Peyer's patch (tissue), 4 donors: ENCODE measurements at regions not wholly inside any gene's neighbourhood (a gene's known extent, or its start where the extent isn't known, plus 50 kb on each side); places are given as distances from the start of the nearest gene placed in this dataset.

Experiments
- POLR2A ChIP-seq, 2 donors: fragments of 450-650 bp; IDR thresholded peaks; one replicate each; pipeline ENCODE4 v1.5.1; 2017; ENCODE audit warnings: antibody characterized with exemption in 2 of 2, mild to moderate bottlenecking in 2 of 2, moderate library complexity in 2 of 2
- TF ChIP-seq, protein P1 (sequence below), 6 experiments: fragments of 450-650 bp in 4 of 6; fragments of 200-600 bp in 2 of 6; sonication (generic) in 1 of 6; IDR thresholded peaks; one replicate each; pipeline ENCODE4 v1.5.1; 2017 to 2019; ENCODE audit warnings: antibody characterized with exemption in 6 of 6, mild to moderate bottlenecking in 3 of 6, moderate library complexity in 1 of 6

DNA sequence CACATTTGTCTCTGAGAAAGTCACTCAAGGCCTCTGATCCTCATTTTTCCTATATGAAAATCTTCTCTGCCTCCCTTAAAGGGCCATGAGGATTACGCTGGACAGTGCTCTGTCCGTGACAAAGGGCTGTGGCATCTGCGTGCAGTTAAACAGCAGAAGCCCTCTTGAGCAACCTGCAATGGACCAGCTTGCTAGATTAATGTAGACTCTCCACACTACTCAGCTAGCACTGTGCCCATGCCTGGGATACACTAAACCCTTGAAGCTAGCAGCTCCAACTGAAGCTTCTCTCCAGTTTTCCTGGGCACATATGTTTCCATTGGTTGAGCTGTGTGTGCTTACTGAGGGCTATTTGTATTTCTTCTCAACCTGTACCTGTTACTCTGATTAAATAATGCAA lies 303.8 kb downstream of the RPLP1 start:
- TF ChIP-seq, protein P1, sequence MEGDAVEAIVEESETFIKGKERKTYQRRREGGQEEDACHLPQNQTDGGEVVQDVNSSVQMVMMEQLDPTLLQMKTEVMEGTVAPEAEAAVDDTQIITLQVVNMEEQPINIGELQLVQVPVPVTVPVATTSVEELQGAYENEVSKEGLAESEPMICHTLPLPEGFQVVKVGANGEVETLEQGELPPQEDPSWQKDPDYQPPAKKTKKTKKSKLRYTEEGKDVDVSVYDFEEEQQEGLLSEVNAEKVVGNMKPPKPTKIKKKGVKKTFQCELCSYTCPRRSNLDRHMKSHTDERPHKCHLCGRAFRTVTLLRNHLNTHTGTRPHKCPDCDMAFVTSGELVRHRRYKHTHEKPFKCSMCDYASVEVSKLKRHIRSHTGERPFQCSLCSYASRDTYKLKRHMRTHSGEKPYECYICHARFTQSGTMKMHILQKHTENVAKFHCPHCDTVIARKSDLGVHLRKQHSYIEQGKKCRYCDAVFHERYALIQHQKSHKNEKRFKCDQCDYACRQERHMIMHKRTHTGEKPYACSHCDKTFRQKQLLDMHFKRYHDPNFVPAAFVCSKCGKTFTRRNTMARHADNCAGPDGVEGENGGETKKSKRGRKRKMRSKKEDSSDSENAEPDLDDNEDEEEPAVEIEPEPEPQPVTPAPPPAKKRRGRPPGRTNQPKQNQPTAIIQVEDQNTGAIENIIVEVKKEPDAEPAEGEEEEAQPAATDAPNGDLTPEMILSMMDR (IDR thresholded peaks at IDR 0.05) = no peak
- TF ChIP-seq POLR2A (IDR thresholded peaks at IDR 0.05) = no peak
